ENCODE measurements at regions not wholly inside any gene's neighbourhood (a gene's known extent, or its start where the extent isn't known, plus 50 kb on each side); places are given as distances from the start of the nearest gene placed in this dataset.

DNA sequence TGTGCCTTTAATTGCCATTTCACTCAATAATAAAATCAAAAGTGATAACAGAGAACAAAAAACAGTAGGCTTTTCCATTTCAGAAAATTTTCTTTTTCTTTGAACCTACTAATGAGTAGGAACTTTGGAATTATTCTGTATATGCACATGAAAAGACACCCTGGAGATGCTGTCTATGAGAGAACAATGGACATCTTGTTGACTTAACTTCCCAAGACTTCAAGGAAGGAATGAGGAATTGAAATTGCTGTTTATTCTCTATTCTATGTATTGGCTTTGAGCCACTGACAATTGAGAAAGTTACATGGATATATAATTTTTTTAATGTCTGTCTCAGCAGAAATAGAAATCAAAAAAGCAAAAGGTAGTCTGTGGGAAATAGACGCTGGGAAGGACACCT, 98.6 kb upstream of the PCSK2 start:
- Mint-ChIP-seq H3K36me3 (ENCODE audit: low read depth) (no peaks in the 10 kb centered on the region), H3K27ac (no peak overlapping the region), H3K27me3 (ENCODE audit: insufficient read depth) (no peaks in the 10 kb centered on the region; the same call in 1 of the 2 replicates), H3K4me3 (no peak overlapping the region), H3K9me3 (peaks cover 21% of the 10 kb centered on the region), H3K4me1 (ENCODE audit: low read depth) (no peaks in the 10 kb centered on the region)
- TF ChIP-seq, protein P1, sequence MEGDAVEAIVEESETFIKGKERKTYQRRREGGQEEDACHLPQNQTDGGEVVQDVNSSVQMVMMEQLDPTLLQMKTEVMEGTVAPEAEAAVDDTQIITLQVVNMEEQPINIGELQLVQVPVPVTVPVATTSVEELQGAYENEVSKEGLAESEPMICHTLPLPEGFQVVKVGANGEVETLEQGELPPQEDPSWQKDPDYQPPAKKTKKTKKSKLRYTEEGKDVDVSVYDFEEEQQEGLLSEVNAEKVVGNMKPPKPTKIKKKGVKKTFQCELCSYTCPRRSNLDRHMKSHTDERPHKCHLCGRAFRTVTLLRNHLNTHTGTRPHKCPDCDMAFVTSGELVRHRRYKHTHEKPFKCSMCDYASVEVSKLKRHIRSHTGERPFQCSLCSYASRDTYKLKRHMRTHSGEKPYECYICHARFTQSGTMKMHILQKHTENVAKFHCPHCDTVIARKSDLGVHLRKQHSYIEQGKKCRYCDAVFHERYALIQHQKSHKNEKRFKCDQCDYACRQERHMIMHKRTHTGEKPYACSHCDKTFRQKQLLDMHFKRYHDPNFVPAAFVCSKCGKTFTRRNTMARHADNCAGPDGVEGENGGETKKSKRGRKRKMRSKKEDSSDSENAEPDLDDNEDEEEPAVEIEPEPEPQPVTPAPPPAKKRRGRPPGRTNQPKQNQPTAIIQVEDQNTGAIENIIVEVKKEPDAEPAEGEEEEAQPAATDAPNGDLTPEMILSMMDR (IDR thresholded peaks at IDR 0.05): no peak
- no peak for DNase-seq

DNA sequence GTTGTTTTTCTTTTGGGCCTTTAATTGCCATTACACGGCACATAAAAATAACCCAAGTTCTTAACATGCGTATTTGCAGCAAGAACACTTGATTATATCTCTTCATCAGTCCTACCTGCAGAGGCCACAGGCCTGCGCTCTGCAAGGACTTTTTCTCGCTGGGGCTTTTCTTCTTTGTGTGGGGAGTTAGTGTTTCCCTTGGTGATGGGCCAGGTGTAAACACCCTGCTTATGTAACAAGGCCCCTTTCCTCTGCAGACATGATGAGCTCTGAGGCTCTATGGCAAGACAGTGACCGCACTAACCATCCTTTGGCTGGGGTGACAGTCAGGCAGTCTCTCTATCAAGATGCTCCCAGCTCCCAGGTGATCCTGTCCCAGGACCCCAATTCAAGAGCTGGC, 97.8 kb upstream of the PCSK2 start:
- no peak for DNase-seq
- no peak overlapping the region for H3K4me3 Mint-ChIP-seq
- H3K36me3 Mint-ChIP-seq (ENCODE audit: low read depth): no peaks in the 10 kb centered on the region
- no peaks in the 10 kb centered on the region; the same call in 1 of the 2 replicates for H3K27me3 Mint-ChIP-seq (ENCODE audit: insufficient read depth)
- H3K27ac Mint-ChIP-seq: no peak overlapping the region
- no peaks in the 10 kb centered on the region for H3K4me1 Mint-ChIP-seq (ENCODE audit: low read depth)
- TF ChIP-seq, protein P1 (IDR thresholded peaks at IDR 0.05): no peak
- peaks cover 21% of the 10 kb centered on the region for H3K9me3 Mint-ChIP-seq

DNA sequence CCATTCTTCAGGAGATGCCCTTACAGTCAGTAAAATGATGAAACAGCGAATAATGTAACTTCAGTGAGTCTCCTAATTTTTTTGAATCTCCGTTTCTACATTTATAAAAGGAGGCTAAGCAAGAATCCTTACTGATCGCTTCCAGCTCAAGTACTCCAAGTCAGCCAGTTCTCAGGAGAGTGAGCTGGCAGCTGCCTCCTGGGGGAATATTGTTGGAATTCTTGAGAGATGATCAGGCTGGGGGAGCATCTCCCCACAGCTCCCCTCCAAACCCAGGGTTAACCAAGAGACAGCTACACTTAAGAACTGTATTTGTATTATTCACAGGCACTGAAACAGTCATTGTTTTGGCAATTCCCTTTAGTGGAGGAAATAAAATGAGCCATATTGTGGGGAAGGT, 89.1 kb upstream of the PCSK2 start:
- H3K4me1 Mint-ChIP-seq (ENCODE audit: low read depth): no peaks in the 10 kb centered on the region
- H3K9me3 Mint-ChIP-seq: peaks cover 34% of the 10 kb centered on the region
- no peaks in the 10 kb centered on the region for H3K36me3 Mint-ChIP-seq (ENCODE audit: low read depth)
- TF ChIP-seq, protein P1 (IDR thresholded peaks at IDR 0.05): no peak
- no peak overlapping the region for H3K27ac Mint-ChIP-seq
- H3K4me3 Mint-ChIP-seq: no peak overlapping the region
- H3K27me3 Mint-ChIP-seq (ENCODE audit: insufficient read depth): no peaks in the 10 kb centered on the region
- DNase-seq: no peak

DNA sequence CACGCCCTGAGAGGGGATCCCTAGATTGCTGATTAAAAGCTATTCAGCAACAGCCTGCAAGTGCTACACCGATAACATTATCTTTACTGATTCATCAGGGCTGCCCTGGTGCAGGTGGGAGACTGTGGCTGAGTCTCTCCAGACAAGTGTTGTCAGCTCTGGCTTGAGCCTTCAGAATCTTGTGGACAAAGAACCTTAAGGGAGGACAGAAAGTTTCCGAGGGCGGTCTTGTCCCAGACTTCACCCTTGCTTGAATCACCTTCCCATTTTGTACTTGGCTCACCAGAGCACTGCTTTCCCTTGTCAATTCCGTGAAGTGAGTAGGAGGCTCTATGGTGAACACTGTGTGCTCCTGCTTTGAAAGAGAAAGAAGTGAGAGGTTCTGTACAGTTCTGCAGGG, 88.6 kb upstream of the PCSK2 start:
- Mint-ChIP-seq H3K27me3 (ENCODE audit: insufficient read depth) (no peaks in the 10 kb centered on the region), H3K4me1 (ENCODE audit: low read depth) (no peaks in the 10 kb centered on the region), H3K4me3 (no peak overlapping the region), H3K36me3 (ENCODE audit: low read depth) (no peaks in the 10 kb centered on the region), H3K9me3 (peaks cover 39% of the 10 kb centered on the region), H3K27ac (no peak overlapping the region)
- TF ChIP-seq, protein P1 (IDR thresholded peaks at IDR 0.05): no peak
- DNase-seq: no peak

DNA sequence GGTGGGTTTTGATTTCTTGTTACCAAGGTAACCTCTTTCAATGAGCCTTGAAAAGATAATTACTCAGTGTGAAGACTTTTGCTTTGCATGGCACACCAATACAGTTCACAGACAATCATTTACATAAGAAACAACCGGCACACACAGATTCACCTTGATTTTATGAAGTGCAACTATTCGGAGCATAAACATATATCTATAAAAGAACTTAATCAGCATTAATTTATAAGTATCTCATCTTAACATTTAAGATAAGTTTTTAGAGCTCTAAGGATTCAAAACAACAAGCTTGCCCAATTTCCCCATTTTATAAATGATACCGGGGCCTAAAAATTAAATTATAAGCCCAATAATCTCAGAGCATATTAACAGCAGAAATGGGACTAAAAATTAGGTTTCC, 85.9 kb upstream of the PCSK2 start:
- TF ChIP-seq, protein P1 (IDR thresholded peaks at IDR 0.05): no peak
- H3K4me3 Mint-ChIP-seq: no peak overlapping the region
- H3K27me3 Mint-ChIP-seq (ENCODE audit: insufficient read depth): no peaks in the 10 kb centered on the region
- H3K9me3 Mint-ChIP-seq: peaks cover 57% of the 10 kb centered on the region
- H3K27ac Mint-ChIP-seq: no peak overlapping the region
- no peak for DNase-seq
- H3K4me1 Mint-ChIP-seq (ENCODE audit: low read depth): no peaks in the 10 kb centered on the region
- no peaks in the 10 kb centered on the region for H3K36me3 Mint-ChIP-seq (ENCODE audit: low read depth)

DNA sequence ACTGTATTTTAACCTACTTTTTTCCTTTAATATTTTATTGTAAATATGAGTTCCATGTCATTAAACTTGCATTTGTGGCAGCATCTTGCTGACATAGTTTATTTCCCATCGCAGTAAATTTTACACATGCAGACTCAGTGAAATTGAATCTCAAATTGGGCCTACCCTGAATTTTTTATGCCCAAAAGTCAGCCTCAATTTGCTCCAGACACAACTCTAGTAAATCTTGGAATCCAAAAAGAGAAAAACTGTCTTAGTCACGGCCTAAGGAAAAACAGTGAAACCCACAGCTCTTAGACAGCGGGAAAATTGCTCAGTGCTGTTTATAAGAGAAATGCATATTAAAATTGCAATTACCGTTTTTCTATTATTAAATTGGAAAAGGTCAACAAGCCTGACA, 85.3 kb upstream of the PCSK2 start:
- Mint-ChIP-seq H3K27me3 (ENCODE audit: insufficient read depth) (no peaks in the 10 kb centered on the region), H3K27ac (no peak overlapping the region), H3K4me1 (ENCODE audit: low read depth) (no peaks in the 10 kb centered on the region), H3K9me3 (peaks cover 58% of the 10 kb centered on the region), H3K36me3 (ENCODE audit: low read depth) (no peaks in the 10 kb centered on the region), H3K4me3 (no peak overlapping the region)
- TF ChIP-seq, protein P1 (IDR thresholded peaks at IDR 0.05): no peak
- DNase-seq: no peak

Data from HFFc6 (cell line).